SK-N-SH treated with all-trans-retinoic acid at 6 μM for 48 hours (cell line): ENCODE measurements at regions not wholly inside any gene's neighbourhood (a gene's known extent, or its start where the extent isn't known, plus 50 kb on each side); places are given as distances from the start of the nearest gene placed in this dataset.

Source experiments
- ATAC-seq: fragments of 200-7000 bp; cut with Tn5 transposase; 3 replicates; pipeline ENCODE4 v1.9.1; 2020; ENCODE audit warnings: mild to moderate bottlenecking, moderate library complexity
- ARNTL ChIP-seq: fragments of 450-650 bp; formaldehyde crosslinking; IDR thresholded peaks from 2 replicates; pipeline ENCODE4 v1.5.0; 2020; ENCODE audit warnings: low read depth, mild to moderate bottlenecking, moderate library complexity, borderline replicate concordance
- BACH2 ChIP-seq: fragments of 250-450 bp; sonication (Bioruptor Pico); IDR thresholded peaks from 2 replicates; pipeline ENCODE4 v1.9.0; 2021; ENCODE audit warnings: mild to moderate bottlenecking, borderline replicate concordance
- CSDC2 ChIP-seq: fragments of 250-450 bp; sonication (Bioruptor Pico); IDR thresholded peaks from 2 replicates; pipeline ENCODE4 v1.5.0; 2020; ENCODE audit warnings: mild to moderate bottlenecking, moderate library complexity
- ESRRG ChIP-seq: fragments of 250-450 bp; sonication (Bioruptor Pico); IDR thresholded peaks from 2 replicates; pipeline ENCODE4 v1.6.1; 2021; ENCODE audit warnings: mild to moderate bottlenecking
- GLIS3 ChIP-seq: fragments of 250-450 bp; sonication (Bioruptor Pico); IDR thresholded peaks from 2 replicates; pipeline ENCODE4 v1.5.0; 2020; ENCODE audit warnings: mild to moderate bottlenecking, moderate library complexity
- ISL1 ChIP-seq: fragments of 250-450 bp; sonication (Bioruptor Pico); IDR thresholded peaks from 2 replicates; pipeline ENCODE4 v2.1.2; 2022; ENCODE audit warnings: mild to moderate bottlenecking, moderate library complexity
- OSR1 ChIP-seq: fragments of 250-450 bp; sonication (Bioruptor Pico); IDR thresholded peaks from 2 replicates; pipeline ENCODE4 v1.8.0; 2022; ENCODE audit warnings: moderate library complexity, mild to moderate bottlenecking, inconsistent platforms
- PPARA ChIP-seq: fragments of 250-450 bp; sonication (Bioruptor Pico); IDR thresholded peaks from 2 replicates; pipeline ENCODE4 v1.5.0; 2020; ENCODE audit warnings: mild to moderate bottlenecking, borderline replicate concordance
- RARB ChIP-seq: fragments of 250-450 bp; sonication (Bioruptor Pico); IDR thresholded peaks from 2 replicates; pipeline ENCODE4 v1.8.0; 2021; ENCODE audit warnings: mild to moderate bottlenecking, moderate library complexity
- SNAI2 ChIP-seq: fragments of 250-450 bp; sonication (Bioruptor Pico); IDR thresholded peaks from 2 replicates; pipeline ENCODE4 v1.5.0; 2020; ENCODE audit warnings: mild to moderate bottlenecking, moderate library complexity
- TCF4 ChIP-seq: fragments of 250-450 bp; sonication (Bioruptor Pico); IDR thresholded peaks from 2 replicates; pipeline ENCODE4 v1.8.0; 2021; ENCODE audit warnings: mild to moderate bottlenecking, moderate library complexity, borderline replicate concordance
- TOX ChIP-seq: fragments of 250-450 bp; sonication (Bioruptor Pico); IDR thresholded peaks from 2 replicates; pipeline ENCODE4 v1.8.0; 2021; ENCODE audit warnings: mild to moderate bottlenecking, moderate library complexity, borderline replicate concordance
- ZC3H10 ChIP-seq: fragments of 250-450 bp; sonication (Bioruptor Pico); IDR thresholded peaks from 2 replicates; pipeline ENCODE4 v1.5.1; 2021; ENCODE audit warnings: mild to moderate bottlenecking, moderate library complexity
- ZFP3 ChIP-seq: fragments of 250-450 bp; sonication (Bioruptor Pico); IDR thresholded peaks from 2 replicates; pipeline ENCODE4 v1.5.0; 2020; ENCODE audit warnings: mild to moderate bottlenecking, moderate library complexity
- ZFP30 ChIP-seq: fragments of 450-650 bp; formaldehyde crosslinking; IDR thresholded peaks from 2 replicates; pipeline ENCODE4 v1.5.0; 2022; ENCODE audit warnings: mild to moderate bottlenecking, moderate library complexity
- ZNF565 ChIP-seq: fragments of 450-650 bp; formaldehyde crosslinking; conservative IDR thresholded peaks from 2 replicates; pipeline ENCODE4 v1.5.0; 2020; ENCODE audit warnings: low read depth, mild to moderate bottlenecking, moderate library complexity
- ZNF70 ChIP-seq: fragments of 450-650 bp; formaldehyde crosslinking; IDR thresholded peaks from 2 replicates; pipeline ENCODE4 v1.5.0; 2020; ENCODE audit warnings: mild to moderate bottlenecking, moderate library complexity
- ZNF8 ChIP-seq: fragments of 450-650 bp; formaldehyde crosslinking; IDR thresholded peaks from 2 replicates; pipeline ENCODE4 v1.5.0; 2020; ENCODE audit warnings: mild to moderate bottlenecking, moderate library complexity
- TF ChIP-seq, protein P1 (sequence below): fragments of 250-450 bp; sonication (Bioruptor Pico); IDR thresholded peaks from 2 replicates; pipeline ENCODE4 v1.5.0; 2020; ENCODE audit warnings: mild to moderate bottlenecking, moderate library complexity
- TF ChIP-seq, protein P2 (sequence below): fragments of 250-450 bp; sonication (Bioruptor Pico); IDR thresholded peaks from 2 replicates; pipeline ENCODE4 v1.5.1; 2020; ENCODE audit warnings: low read depth, mild to moderate bottlenecking, moderate library complexity
- TF ChIP-seq, protein P3 (sequence below): fragments of 250-450 bp; sonication (Bioruptor Pico); IDR thresholded peaks from 2 replicates; pipeline ENCODE4 v1.8.0; 2020; ENCODE audit warnings: mild to moderate bottlenecking, moderate library complexity, borderline replicate concordance
- TF ChIP-seq, protein P4 (sequence below): fragments of 250-450 bp; sonication (Bioruptor Pico); IDR thresholded peaks from 2 replicates; pipeline ENCODE4 v1.5.1; 2021; ENCODE audit warnings: mild to moderate bottlenecking, moderate library complexity
- TF ChIP-seq, protein P5 (sequence below): fragments of 250-450 bp; sonication (Bioruptor Pico); IDR thresholded peaks from 2 replicates; pipeline ENCODE4 v1.8.0; 2021; ENCODE audit warnings: low read depth, mild to moderate bottlenecking, moderate library complexity, borderline replicate concordance

DNA sequence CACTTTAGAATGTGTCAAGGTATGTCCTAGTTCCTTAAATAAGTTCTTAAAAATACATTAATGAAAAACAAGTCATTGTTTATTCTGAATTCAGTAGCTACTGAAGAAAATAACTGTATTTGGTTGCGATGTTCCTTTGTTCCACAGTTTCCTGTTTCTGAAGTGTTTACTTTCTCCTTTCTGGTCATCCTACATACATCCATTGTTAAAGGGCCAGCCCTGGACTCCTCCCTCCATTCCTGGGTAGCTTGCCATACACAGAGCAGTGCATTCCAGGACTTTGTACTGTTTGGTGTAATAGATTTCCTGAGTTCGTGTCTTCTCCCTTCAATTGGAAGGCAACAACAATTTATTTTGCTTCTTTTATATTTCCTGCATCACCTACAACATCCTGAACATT, 845.4 kb upstream of the CXADR start:
- TF ChIP-seq ZNF565 (CRISPR knock-in tag) (no peak), ZNF70 (CRISPR knock-in tag) (no peak), CSDC2 (CRISPR knock-in tag) (no peak), ZC3H10 (CRISPR knock-in tag) (no peak), ESRRG (no peak), ARNTL (CRISPR knock-in tag) (no peak), RARB (CRISPR knock-in tag) (no peak), TCF4 (CRISPR knock-in tag) (no peak), ZFP30 (CRISPR knock-in tag) (no peak), ISL1 (CRISPR knock-in tag) (no peak), ZNF8 (no peak)
- TF ChIP-seq, protein P1, sequence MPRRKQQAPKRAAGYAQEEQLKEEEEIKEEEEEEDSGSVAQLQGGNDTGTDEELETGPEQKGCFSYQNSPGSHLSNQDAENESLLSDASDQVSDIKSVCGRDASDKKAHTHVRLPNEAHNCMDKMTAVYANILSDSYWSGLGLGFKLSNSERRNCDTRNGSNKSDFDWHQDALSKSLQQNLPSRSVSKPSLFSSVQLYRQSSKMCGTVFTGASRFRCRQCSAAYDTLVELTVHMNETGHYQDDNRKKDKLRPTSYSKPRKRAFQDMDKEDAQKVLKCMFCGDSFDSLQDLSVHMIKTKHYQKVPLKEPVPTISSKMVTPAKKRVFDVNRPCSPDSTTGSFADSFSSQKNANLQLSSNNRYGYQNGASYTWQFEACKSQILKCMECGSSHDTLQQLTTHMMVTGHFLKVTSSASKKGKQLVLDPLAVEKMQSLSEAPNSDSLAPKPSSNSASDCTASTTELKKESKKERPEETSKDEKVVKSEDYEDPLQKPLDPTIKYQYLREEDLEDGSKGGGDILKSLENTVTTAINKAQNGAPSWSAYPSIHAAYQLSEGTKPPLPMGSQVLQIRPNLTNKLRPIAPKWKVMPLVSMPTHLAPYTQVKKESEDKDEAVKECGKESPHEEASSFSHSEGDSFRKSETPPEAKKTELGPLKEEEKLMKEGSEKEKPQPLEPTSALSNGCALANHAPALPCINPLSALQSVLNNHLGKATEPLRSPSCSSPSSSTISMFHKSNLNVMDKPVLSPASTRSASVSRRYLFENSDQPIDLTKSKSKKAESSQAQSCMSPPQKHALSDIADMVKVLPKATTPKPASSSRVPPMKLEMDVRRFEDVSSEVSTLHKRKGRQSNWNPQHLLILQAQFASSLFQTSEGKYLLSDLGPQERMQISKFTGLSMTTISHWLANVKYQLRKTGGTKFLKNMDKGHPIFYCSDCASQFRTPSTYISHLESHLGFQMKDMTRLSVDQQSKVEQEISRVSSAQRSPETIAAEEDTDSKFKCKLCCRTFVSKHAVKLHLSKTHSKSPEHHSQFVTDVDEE (CRISPR knock-in tag) = no peak
- TF ChIP-seq, protein P2, sequence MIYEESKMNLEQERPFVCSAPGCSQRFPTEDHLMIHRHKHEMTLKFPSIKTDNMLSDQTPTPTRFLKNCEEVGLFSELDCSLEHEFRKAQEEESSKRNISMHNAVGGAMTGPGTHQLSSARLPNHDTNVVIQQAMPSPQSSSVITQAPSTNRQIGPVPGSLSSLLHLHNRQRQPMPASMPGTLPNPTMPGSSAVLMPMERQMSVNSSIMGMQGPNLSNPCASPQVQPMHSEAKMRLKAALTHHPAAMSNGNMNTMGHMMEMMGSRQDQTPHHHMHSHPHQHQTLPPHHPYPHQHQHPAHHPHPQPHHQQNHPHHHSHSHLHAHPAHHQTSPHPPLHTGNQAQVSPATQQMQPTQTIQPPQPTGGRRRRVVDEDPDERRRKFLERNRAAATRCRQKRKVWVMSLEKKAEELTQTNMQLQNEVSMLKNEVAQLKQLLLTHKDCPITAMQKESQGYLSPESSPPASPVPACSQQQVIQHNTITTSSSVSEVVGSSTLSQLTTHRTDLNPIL (CRISPR knock-in tag) = no peak
- ATAC-seq = no peak

DNA sequence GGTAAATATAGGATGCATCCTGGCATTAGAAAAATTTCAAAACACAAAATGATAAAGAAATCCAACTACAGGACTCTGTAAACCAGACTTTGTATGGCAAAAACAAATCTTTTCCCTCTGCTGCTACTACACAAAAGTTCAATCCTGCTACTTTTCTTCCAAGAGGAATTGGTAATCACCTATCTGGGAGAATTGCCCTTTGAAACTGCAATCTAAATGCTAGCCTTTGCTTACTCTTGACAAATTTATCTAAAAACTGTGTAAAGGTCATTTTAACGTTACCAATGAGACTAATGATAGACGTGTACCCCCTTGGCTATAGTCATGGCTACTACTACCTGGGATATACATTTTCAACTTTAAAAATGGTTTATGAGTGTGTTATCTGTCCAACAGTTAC, 837.9 kb upstream of the CXADR start:
- no peak for ATAC-seq
- no peak for TF ChIP-seq BACH2 (CRISPR knock-in tag)
- TF ChIP-seq SNAI2 (CRISPR knock-in tag) = no peak
- TF ChIP-seq, protein P2 (CRISPR knock-in tag) = no peak
- TF ChIP-seq ZNF565 (CRISPR knock-in tag) = no peak
- TF ChIP-seq, protein P3, sequence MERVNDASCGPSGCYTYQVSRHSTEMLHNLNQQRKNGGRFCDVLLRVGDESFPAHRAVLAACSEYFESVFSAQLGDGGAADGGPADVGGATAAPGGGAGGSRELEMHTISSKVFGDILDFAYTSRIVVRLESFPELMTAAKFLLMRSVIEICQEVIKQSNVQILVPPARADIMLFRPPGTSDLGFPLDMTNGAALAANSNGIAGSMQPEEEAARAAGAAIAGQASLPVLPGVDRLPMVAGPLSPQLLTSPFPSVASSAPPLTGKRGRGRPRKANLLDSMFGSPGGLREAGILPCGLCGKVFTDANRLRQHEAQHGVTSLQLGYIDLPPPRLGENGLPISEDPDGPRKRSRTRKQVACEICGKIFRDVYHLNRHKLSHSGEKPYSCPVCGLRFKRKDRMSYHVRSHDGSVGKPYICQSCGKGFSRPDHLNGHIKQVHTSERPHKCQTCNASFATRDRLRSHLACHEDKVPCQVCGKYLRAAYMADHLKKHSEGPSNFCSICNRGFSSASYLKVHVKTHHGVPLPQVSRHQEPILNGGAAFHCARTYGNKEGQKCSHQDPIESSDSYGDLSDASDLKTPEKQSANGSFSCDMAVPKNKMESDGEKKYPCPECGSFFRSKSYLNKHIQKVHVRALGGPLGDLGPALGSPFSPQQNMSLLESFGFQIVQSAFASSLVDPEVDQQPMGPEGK (CRISPR knock-in tag) = no peak
- no peak for TF ChIP-seq OSR1 (CRISPR knock-in tag)
- TF ChIP-seq, protein P4, sequence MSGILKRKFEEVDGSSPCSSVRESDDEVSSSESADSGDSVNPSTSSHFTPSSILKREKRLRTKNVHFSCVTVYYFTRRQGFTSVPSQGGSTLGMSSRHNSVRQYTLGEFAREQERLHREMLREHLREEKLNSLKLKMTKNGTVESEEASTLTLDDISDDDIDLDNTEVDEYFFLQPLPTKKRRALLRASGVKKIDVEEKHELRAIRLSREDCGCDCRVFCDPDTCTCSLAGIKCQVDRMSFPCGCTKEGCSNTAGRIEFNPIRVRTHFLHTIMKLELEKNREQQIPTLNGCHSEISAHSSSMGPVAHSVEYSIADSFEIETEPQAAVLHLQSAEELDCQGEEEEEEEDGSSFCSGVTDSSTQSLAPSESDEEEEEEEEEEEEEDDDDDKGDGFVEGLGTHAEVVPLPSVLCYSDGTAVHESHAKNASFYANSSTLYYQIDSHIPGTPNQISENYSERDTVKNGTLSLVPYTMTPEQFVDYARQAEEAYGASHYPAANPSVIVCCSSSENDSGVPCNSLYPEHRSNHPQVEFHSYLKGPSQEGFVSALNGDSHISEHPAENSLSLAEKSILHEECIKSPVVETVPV = no peak
- no peak for TF ChIP-seq CSDC2 (CRISPR knock-in tag)
- TF ChIP-seq, protein P5, sequence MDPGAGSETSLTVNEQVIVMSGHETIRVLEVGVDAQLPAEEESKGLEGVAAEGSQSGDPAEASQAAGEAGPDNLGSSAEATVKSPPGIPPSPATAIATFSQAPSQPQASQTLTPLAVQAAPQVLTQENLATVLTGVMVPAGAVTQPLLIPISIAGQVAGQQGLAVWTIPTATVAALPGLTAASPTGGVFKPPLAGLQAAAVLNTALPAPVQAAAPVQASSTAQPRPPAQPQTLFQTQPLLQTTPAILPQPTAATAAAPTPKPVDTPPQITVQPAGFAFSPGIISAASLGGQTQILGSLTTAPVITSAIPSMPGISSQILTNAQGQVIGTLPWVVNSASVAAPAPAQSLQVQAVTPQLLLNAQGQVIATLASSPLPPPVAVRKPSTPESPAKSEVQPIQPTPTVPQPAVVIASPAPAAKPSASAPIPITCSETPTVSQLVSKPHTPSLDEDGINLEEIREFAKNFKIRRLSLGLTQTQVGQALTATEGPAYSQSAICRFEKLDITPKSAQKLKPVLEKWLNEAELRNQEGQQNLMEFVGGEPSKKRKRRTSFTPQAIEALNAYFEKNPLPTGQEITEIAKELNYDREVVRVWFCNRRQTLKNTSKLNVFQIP (CRISPR knock-in tag) = no peak
- TF ChIP-seq TOX (CRISPR knock-in tag) = no peak
- no peak for TF ChIP-seq TCF4 (CRISPR knock-in tag)
- TF ChIP-seq ZC3H10 (CRISPR knock-in tag) = no peak
- TF ChIP-seq ZNF70 (CRISPR knock-in tag) = no peak
- no peak for TF ChIP-seq GLIS3 (CRISPR knock-in tag)
- no peak for TF ChIP-seq ZFP3 (CRISPR knock-in tag)
- TF ChIP-seq ZFP30 (CRISPR knock-in tag) = no peak
- TF ChIP-seq, protein P1 (CRISPR knock-in tag) = no peak
- no peak for TF ChIP-seq PPARA
